GM12874 (cell line): ENCODE measurements at regions not wholly inside any gene's neighbourhood (a gene's known extent, or its start where the extent isn't known, plus 50 kb on each side); places are given as distances from the start of the nearest gene placed in this dataset.
A peak's percentile ranks its signal among the peaks of the same experiment; 100 is the strongest.

Experiments used
- TF ChIP-seq, protein P1 (sequence below): IDR thresholded peaks from 2 replicates; pipeline ENCODE4 v1.5.1; 2011; ENCODE audit warnings: low read depth, mild to moderate bottlenecking, control low read depth, low read length, moderate library complexity; ENCODE audit not compliant: insufficient read depth

GRCh38 chr21:36250423-36251075, 69.4 kb upstream of the MORC3 start:
- TF ChIP-seq, protein P1, sequence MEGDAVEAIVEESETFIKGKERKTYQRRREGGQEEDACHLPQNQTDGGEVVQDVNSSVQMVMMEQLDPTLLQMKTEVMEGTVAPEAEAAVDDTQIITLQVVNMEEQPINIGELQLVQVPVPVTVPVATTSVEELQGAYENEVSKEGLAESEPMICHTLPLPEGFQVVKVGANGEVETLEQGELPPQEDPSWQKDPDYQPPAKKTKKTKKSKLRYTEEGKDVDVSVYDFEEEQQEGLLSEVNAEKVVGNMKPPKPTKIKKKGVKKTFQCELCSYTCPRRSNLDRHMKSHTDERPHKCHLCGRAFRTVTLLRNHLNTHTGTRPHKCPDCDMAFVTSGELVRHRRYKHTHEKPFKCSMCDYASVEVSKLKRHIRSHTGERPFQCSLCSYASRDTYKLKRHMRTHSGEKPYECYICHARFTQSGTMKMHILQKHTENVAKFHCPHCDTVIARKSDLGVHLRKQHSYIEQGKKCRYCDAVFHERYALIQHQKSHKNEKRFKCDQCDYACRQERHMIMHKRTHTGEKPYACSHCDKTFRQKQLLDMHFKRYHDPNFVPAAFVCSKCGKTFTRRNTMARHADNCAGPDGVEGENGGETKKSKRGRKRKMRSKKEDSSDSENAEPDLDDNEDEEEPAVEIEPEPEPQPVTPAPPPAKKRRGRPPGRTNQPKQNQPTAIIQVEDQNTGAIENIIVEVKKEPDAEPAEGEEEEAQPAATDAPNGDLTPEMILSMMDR, result no peak

DNA sequence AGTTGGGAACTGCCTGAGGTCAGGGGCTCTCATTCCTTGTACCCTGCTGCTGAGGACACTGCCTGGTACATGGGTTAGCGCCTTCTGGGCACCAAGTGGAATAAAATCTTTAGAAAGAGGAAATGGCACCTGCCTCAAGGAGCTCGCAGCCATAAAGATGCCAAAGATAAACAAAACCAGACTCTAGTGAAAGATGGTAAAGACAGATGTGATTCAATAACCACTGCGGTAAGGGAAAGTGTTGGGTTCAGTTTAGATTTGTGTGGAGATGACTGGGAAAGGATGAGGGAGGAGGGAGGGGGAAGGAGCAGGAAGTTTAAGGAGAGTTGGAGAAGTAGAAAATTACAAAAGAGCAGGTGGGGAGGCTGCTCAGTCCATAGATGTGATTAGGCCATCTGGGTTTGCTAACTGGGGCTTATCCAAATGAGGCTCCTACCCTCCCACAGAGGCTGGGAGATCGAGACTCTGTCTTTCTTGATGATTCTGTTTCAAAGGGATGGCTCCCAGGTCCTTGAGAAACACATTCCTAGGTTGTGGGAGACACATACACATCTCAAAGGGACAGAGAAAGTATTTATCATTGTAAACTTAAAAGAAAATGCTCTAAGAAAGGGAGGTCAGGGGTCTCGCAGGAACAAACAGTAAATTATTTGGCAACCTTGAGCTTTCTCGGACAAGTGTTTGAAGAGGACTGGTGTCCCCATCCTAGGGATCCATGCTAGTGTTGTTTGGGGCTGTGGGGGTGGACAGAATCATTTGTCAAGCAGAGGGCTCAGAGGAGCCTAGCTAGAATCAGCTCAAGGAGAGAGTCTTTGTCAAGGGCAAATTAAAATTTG, 65.7 kb upstream of the MORC3 start:
- TF ChIP-seq, protein P1, result no peak

DNA sequence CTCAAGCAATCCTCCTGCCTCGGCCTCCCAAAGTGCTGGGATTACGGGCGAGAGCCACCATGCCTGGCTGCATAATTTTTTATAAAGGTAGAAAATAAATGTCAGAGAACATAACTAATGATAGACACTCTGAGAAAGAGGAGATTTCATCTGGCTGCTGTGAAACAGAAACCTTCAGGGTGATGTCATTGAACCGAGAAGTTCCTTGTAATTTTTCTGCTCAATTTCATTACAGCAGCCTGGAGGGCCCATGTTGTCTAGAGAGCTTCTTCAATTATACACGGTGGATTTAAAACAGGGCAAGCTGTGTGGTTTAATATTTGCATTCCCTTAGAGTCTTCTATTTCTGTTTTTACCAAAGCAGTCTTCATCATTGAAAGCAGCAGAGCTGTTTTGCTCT, 64.3 kb upstream of the MORC3 start:
- TF ChIP-seq, protein P1, result no peak

- TF ChIP-seq, protein P1, result no peak
Observed at GRCh38 chr21:36257657-36258056, 62.3 kb upstream of the MORC3 start.

GRCh38 chr21:36260030-36260787, 59.8 kb upstream of the MORC3 start:
- TF ChIP-seq, protein P1, result peak; percentile 65

DNA sequence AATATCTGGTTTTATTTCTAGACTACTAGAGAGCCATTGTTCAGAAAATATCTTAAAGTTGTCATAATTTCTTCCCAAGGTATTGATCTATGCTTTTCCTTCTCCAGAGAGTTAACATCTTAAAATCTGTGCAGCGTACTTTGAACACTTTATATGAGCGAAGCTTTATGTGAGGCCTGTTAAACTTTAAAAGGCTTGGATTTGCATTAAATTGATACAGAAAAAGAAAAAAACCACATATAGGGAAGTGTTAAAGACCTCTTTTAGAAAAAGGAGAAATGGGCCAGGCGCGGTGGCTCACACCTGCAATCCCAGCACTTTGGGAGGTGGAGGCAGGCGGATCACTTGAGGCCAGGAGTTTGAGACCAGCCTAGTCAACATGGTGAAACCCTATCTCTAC, 59.2 kb upstream of the MORC3 start:
- TF ChIP-seq, protein P1, result no peak

GRCh38 chr21:36261459-36261858, 58.5 kb upstream of the MORC3 start:
- TF ChIP-seq, protein P1, result no peak
